HEK293 (cell line): ENCODE measurements at regions not wholly inside any gene's neighbourhood (a gene's known extent, or its start where the extent isn't known, plus 50 kb on each side); places are given as distances from the start of the nearest gene placed in this dataset.
A peak's percentile ranks its signal among the peaks of the same experiment; 100 is the strongest.

Experiments used
- CTCF ChIA-PET: fragments of 350-600 bp; formaldehyde crosslinking; extraction: SDS; loops from one replicate; lab custom pipeline; 2021; ENCODE audit warnings: antibody characterized with exemption; lab: Yijun Ruan, JAX
- POLR2A ChIA-PET: fragments of 300-600 bp; formaldehyde crosslinking; extraction: SDS; loops from one replicate; lab custom pipeline; 2020; ENCODE audit warnings: antibody characterized with exemption, inconsistent platforms; lab: Yijun Ruan, JAX
- H3K27ac ChIP-seq: fragments of 200-500 bp; sonication (Bioruptor generic); 2 replicates; pipeline ENCODE4 v1.5.1; 2014; ENCODE audit warnings: low read depth, low read length, control low read depth, inconsistent platforms; ENCODE audit errors: extremely low read depth
- H3K36me3 ChIP-seq, 2 experiments: fragments of 200-500 bp in 1 of 2; sonication (Bioruptor generic) in 1 of 2; 1 replicate in 1 of 2; 2 replicates in 1 of 2; pipeline ENCODE4 v1.5.1; 2014 to 2017; ENCODE audit warnings: inconsistent platforms in 2 of 2, low read length in 2 of 2; ENCODE audit not compliant: control insufficient read depth in 2 of 2, insufficient read depth in 1 of 2
- H3K4me1 ChIP-seq: fragments of 200-500 bp; sonication (Bioruptor generic); 2 replicates; pipeline ENCODE4 v1.5.1; 2014; ENCODE audit warnings: mild to moderate bottlenecking, low read length, inconsistent platforms; ENCODE audit not compliant: control insufficient read depth, insufficient read depth
- H3K4me3 ChIP-seq: 2 replicates; pipeline ENCODE4 v1.5.1; 2011; ENCODE audit warnings: low read depth, mild to moderate bottlenecking, control low read depth, low read length, moderate library complexity
- H3K9me3 ChIP-seq: fragments of 200-500 bp; sonication (Bioruptor generic); 2 replicates; pipeline ENCODE4 v1.5.1; 2014; ENCODE audit warnings: low read depth, low read length, inconsistent platforms; ENCODE audit not compliant: control insufficient read depth, insufficient read depth
- BCL11B ChIP-seq: fragments of 450-650 bp; formaldehyde crosslinking; IDR thresholded peaks from 2 replicates; pipeline ENCODE4 v1.5.1; 2016; ENCODE audit warnings: low read depth, missing biosample characterization, missing genetic modification characterization
- MZF1 ChIP-seq: fragments of 450-650 bp; formaldehyde crosslinking; IDR thresholded peaks from 2 replicates; pipeline ENCODE4 v1.5.1; 2017; ENCODE audit warnings: missing biosample characterization, missing genetic modification characterization, borderline replicate concordance
- TCF7L2 ChIP-seq: IDR thresholded peaks from 2 replicates; pipeline ENCODE4 v1.6.1; 2011; ENCODE audit warnings: low read depth, mild to moderate bottlenecking, inconsistent platforms, low read length, moderate library complexity, borderline replicate concordance
- ZBTB49 ChIP-seq: fragments of 450-650 bp; formaldehyde crosslinking; IDR thresholded peaks from 2 replicates; pipeline ENCODE4 v1.5.1; 2016; ENCODE audit warnings: missing biosample characterization, missing genetic modification characterization, low read depth
- ZFP41 ChIP-seq: fragments of 450-650 bp; formaldehyde crosslinking; IDR thresholded peaks from 2 replicates; pipeline ENCODE4 v1.5.1; 2016; ENCODE audit warnings: missing biosample characterization, missing genetic modification characterization, borderline replicate concordance
- ZIC2 ChIP-seq: fragments of 450-650 bp; formaldehyde crosslinking; IDR thresholded peaks from 2 replicates; pipeline ENCODE4 v1.5.1; 2016; ENCODE audit warnings: missing biosample characterization, missing genetic modification characterization
- ZNF239 ChIP-seq: fragments of 450-650 bp; formaldehyde crosslinking; IDR thresholded peaks from 2 replicates; pipeline ENCODE4 v1.5.1; 2016; ENCODE audit warnings: missing biosample characterization, missing genetic modification characterization
- ZNF292 ChIP-seq: fragments of 450-650 bp; formaldehyde crosslinking; IDR thresholded peaks from 2 replicates; pipeline ENCODE4 v1.5.1; 2016; ENCODE audit warnings: low read depth, missing biosample characterization, missing genetic modification characterization, borderline replicate concordance
- ZNF302 ChIP-seq: fragments of 450-650 bp; formaldehyde crosslinking; IDR thresholded peaks from 2 replicates; pipeline ENCODE4 v1.5.1; 2016; ENCODE audit warnings: missing biosample characterization, missing genetic modification characterization, low read depth
- ZNF324 ChIP-seq: fragments of 450-650 bp; formaldehyde crosslinking; IDR thresholded peaks from 2 replicates; pipeline ENCODE4 v1.5.1; 2016; ENCODE audit warnings: missing biosample characterization, missing genetic modification characterization
- ZNF341 ChIP-seq: fragments of 450-650 bp; formaldehyde crosslinking; IDR thresholded peaks from 2 replicates; pipeline ENCODE4; 2016; ENCODE audit warnings: low read depth, missing biosample characterization, missing genetic modification characterization
- ZNF350 ChIP-seq: fragments of 450-650 bp; formaldehyde crosslinking; IDR thresholded peaks from 2 replicates; pipeline ENCODE4 v1.5.0; 2017; ENCODE audit warnings: missing biosample characterization, mild to moderate bottlenecking, missing genetic modification characterization
- ZNF449 ChIP-seq: fragments of 450-650 bp; formaldehyde crosslinking; IDR thresholded peaks from 2 replicates; pipeline ENCODE4 v1.5.1; 2017; ENCODE audit warnings: missing biosample characterization, mild to moderate bottlenecking, missing genetic modification characterization, moderate library complexity
- ZNF544 ChIP-seq: fragments of 450-650 bp; formaldehyde crosslinking; IDR thresholded peaks from 2 replicates; pipeline ENCODE4 v1.5.0; 2017; ENCODE audit warnings: missing biosample characterization, missing genetic modification characterization
- ZNF610 ChIP-seq: fragments of 450-650 bp; formaldehyde crosslinking; IDR thresholded peaks from 2 replicates; pipeline ENCODE4 v1.5.1; 2016; ENCODE audit warnings: missing biosample characterization, missing genetic modification characterization, borderline replicate concordance
- ZNF654 ChIP-seq: fragments of 450-650 bp; formaldehyde crosslinking; IDR thresholded peaks from 2 replicates; pipeline ENCODE4 v1.5.1; 2016; ENCODE audit warnings: low read depth, missing biosample characterization, missing genetic modification characterization
- ZNF658 ChIP-seq: fragments of 450-650 bp; formaldehyde crosslinking; IDR thresholded peaks from 2 replicates; pipeline ENCODE4; 2016; ENCODE audit warnings: missing biosample characterization, missing genetic modification characterization
- ZNF792 ChIP-seq: fragments of 450-650 bp; formaldehyde crosslinking; IDR thresholded peaks from 2 replicates; pipeline ENCODE4 v1.5.1; 2016; ENCODE audit warnings: missing biosample characterization, missing genetic modification characterization
- ZSCAN18 ChIP-seq: fragments of 450-650 bp; formaldehyde crosslinking; IDR thresholded peaks from 2 replicates; pipeline ENCODE4 v1.5.1; 2016; ENCODE audit warnings: missing biosample characterization, missing genetic modification characterization
- ZSCAN30 ChIP-seq: fragments of 450-650 bp; IDR thresholded peaks from 2 replicates; pipeline ENCODE4 v1.5.1; 2018; ENCODE audit warnings: missing biosample characterization, mild to moderate bottlenecking, missing genetic modification characterization, moderate library complexity

DNA sequence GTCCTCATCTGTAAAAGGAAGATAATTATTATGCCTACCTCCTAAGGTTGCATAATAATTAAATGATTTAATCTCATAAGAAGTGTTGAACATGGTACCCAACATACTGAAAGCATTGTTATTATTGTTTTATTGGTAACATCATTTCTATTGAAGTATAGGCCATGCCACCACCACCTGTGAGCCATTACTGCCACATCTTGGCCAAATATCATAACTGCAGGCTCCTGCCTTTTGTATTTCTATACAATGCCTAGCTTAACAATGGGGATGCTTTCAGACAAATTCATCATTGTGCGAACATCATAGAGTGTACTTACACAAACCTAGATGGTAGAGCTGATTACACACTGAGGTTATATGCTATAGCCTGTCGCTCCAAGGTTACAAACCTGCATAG is 61.1 kb upstream of the NPSR1 start:
- no peak overlapping the region for H3K27ac ChIP-seq
- ChIA-PET POLR2A (no interaction called here), CTCF (interaction anchor here (0.7 to 2.5 kb wide), 8 partner anchors 10 to 571 kb away, joined by 4 to 16 read pairs (median 8); no protein-coding TSS in a partner anchor)
- H3K4me1 ChIP-seq, result no peaks in the 10 kb centered on the region
- H3K4me3 ChIP-seq, result no peak overlapping the region
- TF ChIP-seq ZNF654 (tag by site-specific recombination) (peak; percentile 13; the same call in 1 of the 2 replicates), ZBTB49 (tag by site-specific recombination) (no peak)
- H3K36me3 ChIP-seq, result no peaks in the 10 kb centered on the region
- no peaks in the 10 kb centered on the region for H3K9me3 ChIP-seq

DNA sequence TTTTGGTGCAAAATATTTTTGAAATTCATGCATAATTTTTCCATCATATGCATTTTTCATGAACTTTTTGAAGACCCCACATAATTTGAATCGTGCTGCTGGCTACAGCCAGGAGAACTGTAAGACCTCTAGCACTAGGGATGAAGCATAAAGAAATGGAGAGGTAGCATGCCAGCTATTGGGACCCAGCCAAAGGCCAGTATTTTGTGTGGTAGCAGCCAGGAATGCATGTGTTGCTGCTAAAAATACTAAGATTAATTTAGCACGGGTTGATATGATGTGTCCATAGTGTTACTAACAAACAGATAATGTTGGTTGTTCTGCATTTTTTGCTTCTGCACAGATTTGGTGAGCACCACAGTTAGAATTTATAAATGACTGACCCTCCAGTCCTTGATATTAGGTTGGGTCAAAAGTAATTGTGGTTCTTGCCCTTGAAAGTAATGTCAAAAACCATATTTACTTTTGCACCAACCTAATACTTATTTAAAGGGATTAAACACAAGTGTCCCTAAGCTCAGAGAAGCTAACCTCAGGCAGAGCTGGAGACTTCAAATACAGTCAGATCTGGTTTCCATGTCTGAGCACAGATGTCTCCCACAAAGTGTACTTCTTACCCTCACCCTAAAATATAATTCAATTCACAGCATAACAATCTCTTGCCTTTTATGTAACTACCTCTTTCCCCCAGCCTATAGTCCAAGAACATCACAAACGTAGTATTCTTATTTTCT is 54.1 kb upstream of the NPSR1 start:
- ChIA-PET CTCF (no interaction called here), POLR2A (no interaction called here)
- Histone ChIP-seq H3K4me3 (no peak overlapping the region), H3K27ac (no peak overlapping the region), H3K9me3 (no peaks in the 10 kb centered on the region), H3K4me1 (no peaks in the 10 kb centered on the region), H3K36me3 (no peaks in the 10 kb centered on the region)
- TF ChIP-seq ZNF610 (tag by site-specific recombination) (no peak), ZNF544 (no peak), ZFP41 (tag by site-specific recombination) (no peak), ZNF449 (tag by site-specific recombination) (no peak), ZSCAN30 (tag by site-specific recombination) (no peak), ZNF654 (tag by site-specific recombination) (no peak), BCL11B (no peak), TCF7L2 (no peak), ZIC2 (tag by site-specific recombination) (no peak), ZNF658 (no peak), ZNF792 (no peak), ZNF292 (tag by site-specific recombination) (no peak), ZNF350 (tag by site-specific recombination) (no peak), ZSCAN18 (tag by site-specific recombination) (no peak), ZNF302 (tag by site-specific recombination) (no peak), ZNF239 (no peak), ZNF341 (no peak), ZNF324 (no peak), MZF1 (tag by site-specific recombination) (no peak)
